ENCODE measurements at regions not wholly inside any gene's neighbourhood (a gene's known extent, or its start where the extent isn't known, plus 50 kb on each side); places are given as distances from the start of the nearest gene placed in this dataset.

DNA sequence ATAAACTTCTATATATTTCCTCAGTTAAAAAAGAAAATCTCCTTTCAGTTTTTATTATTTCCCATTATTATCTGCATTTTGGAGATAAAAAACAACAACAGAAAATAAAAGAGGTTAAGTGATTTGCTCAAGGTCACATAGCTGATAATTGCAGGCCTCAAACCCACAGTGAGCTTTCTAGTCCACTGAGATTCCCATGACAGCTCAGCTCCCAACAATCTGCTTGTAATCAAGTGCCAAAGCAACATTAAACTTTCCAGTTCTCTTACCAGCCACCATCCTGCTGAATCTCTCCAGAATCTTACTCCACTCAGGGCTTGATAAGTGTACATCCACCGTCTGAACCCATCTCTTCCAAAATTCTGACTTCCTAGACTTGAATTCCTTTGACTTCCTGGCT, 318.2 kb upstream of the SEMA6D start:
- no peak overlapping the region for H2AFZ ChIP-seq (ENCODE audit: low read length)
- H3K4me1 ChIP-seq (ENCODE audit: insufficient read depth, low read length, poor library complexity, severe bottlenecking): no peaks in the 10 kb centered on the region
- BruUV-seq (replicated peaks): no TSS peak
- TF ChIP-seq CTCF (conservative IDR thresholded peaks at IDR 0.05; ENCODE audit: low read length) (no peak), EZH2phosphoT487 (IDR thresholded peaks at IDR 0.05; ENCODE audit: borderline replicate concordance, low read depth, low read length) (no peak)
- no peak for DNase-seq (ENCODE audit: low spot score)
- no peaks in the 10 kb centered on the region for H3K9me3 ChIP-seq (ENCODE audit: low read length)
- H3K79me2 ChIP-seq (ENCODE audit: insufficient read depth, low read depth, low read length): no peaks in the 10 kb centered on the region
- CTCF ChIA-PET (ENCODE audit: unreplicated experiment): no interaction called here
- no peak overlapping the region for H3K4me3 ChIP-seq (ENCODE audit: low read depth, low read length, poor library complexity, severe bottlenecking)
- no peaks in the 10 kb centered on the region for H3K36me3 ChIP-seq (ENCODE audit: insufficient read depth, low read length)
- H3K27ac ChIP-seq (ENCODE audit: low read depth, low read length, poor library complexity, severe bottlenecking): no peak overlapping the region
- intact Hi-C loops (cut with micrococcal nuclease; ENCODE audit: unreplicated experiment): no loop called here
- POLR2A ChIA-PET: no interaction called here
- no peak overlapping the region for H3K4me2 ChIP-seq (ENCODE audit: low read length)
- no peaks in the 10 kb centered on the region for H4K20me1 ChIP-seq (ENCODE audit: insufficient read depth, low read length)
- no peaks in the 10 kb centered on the region for H3K9me2 ChIP-seq (ENCODE audit: insufficient read depth, low read length)

DNA sequence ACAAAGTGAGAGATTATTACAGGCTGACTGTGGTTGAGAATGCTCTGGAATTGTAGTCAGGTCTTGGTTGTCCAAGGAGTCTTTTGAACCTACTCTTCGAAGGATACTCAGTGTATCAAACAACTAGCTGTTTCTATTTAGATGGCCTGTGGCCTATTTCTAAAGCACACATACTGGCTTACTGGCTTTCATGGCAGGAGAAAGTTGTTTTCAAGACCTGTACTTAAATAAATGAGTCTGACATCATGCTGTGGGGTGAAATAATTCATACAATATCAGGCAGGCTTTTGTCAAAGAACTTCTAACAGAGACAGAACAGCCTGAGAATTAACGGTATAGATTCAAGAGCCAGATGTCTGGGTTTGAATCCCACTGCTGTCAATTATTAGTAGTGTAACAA, 316.7 kb upstream of the SEMA6D start:
- H3K4me3 ChIP-seq (ENCODE audit: low read depth, low read length, poor library complexity, severe bottlenecking): no peak overlapping the region
- intact Hi-C loops (cut with micrococcal nuclease; ENCODE audit: unreplicated experiment): no loop called here
- ChIA-PET POLR2A (interaction anchor here (0.6 kb wide), 1 partner anchor 36 kb away, joined by 3 read pairs; no protein-coding TSS in a partner anchor), CTCF (ENCODE audit: unreplicated experiment) (no interaction called here)
- no peaks in the 10 kb centered on the region for H3K79me2 ChIP-seq (ENCODE audit: insufficient read depth, low read depth, low read length)
- no peak overlapping the region for H3K27ac ChIP-seq (ENCODE audit: low read depth, low read length, poor library complexity, severe bottlenecking)
- H3K36me3 ChIP-seq (ENCODE audit: insufficient read depth, low read length): no peaks in the 10 kb centered on the region
- no peaks in the 10 kb centered on the region for H4K20me1 ChIP-seq (ENCODE audit: insufficient read depth, low read length)
- TF ChIP-seq EZH2phosphoT487 (IDR thresholded peaks at IDR 0.05; ENCODE audit: borderline replicate concordance, low read depth, low read length) (no peak), CTCF (conservative IDR thresholded peaks at IDR 0.05; ENCODE audit: low read length) (no peak)
- no peak overlapping the region for H3K4me2 ChIP-seq (ENCODE audit: low read length)
- no TSS peak for BruUV-seq (replicated peaks)
- no peak overlapping the region for H2AFZ ChIP-seq (ENCODE audit: low read length)
- H3K9me3 ChIP-seq (ENCODE audit: low read length): no peaks in the 10 kb centered on the region
- no peaks in the 10 kb centered on the region for H3K4me1 ChIP-seq (ENCODE audit: insufficient read depth, low read length, poor library complexity, severe bottlenecking)
- no peaks in the 10 kb centered on the region for H3K9me2 ChIP-seq (ENCODE audit: insufficient read depth, low read length)
- DNase-seq (ENCODE audit: low spot score): no peak

DNA sequence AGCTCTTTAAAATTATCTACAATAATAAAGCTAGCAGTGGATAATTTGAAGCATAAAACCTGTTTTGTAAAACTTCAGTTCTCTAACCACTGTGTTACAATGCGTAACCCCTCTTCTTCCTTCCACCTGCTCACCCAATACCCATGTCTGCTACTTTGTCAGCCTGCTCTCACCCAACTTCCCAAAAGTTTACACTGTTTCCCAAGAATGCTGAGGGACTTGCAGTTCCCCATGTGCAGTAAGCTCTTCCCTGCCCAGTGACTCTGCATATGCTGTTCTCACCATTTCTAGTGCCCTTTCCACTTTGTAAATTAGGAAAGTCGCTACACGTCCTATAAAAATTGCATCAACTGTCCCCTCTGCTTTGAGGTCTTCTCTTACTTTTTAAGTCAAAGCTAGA, 315.9 kb upstream of the SEMA6D start:
- Histone ChIP-seq H4K20me1 (ENCODE audit: insufficient read depth, low read length) (no peaks in the 10 kb centered on the region), H3K9me3 (ENCODE audit: low read length) (no peaks in the 10 kb centered on the region), H3K4me3 (ENCODE audit: low read depth, low read length, poor library complexity, severe bottlenecking) (no peak overlapping the region), H2AFZ (ENCODE audit: low read length) (no peak overlapping the region), H3K27ac (ENCODE audit: low read depth, low read length, poor library complexity, severe bottlenecking) (no peak overlapping the region), H3K79me2 (ENCODE audit: insufficient read depth, low read depth, low read length) (no peaks in the 10 kb centered on the region), H3K4me1 (ENCODE audit: insufficient read depth, low read length, poor library complexity, severe bottlenecking) (no peaks in the 10 kb centered on the region), H3K9me2 (ENCODE audit: insufficient read depth, low read length) (no peaks in the 10 kb centered on the region), H3K36me3 (ENCODE audit: insufficient read depth, low read length) (no peaks in the 10 kb centered on the region), H3K4me2 (ENCODE audit: low read length) (no peak overlapping the region)
- BruUV-seq (replicated peaks): no TSS peak
- POLR2A ChIA-PET: interaction anchor here (0.5 kb wide), 1 partner anchor 77 kb away, joined by 3 read pairs; no protein-coding TSS in a partner anchor
- no peak for DNase-seq (ENCODE audit: low spot score)
- intact Hi-C loops (cut with micrococcal nuclease; ENCODE audit: unreplicated experiment): no loop called here
- CTCF ChIA-PET (ENCODE audit: unreplicated experiment): no interaction called here
- no peak for TF ChIP-seq CTCF (conservative IDR thresholded peaks at IDR 0.05; ENCODE audit: low read length)
- TF ChIP-seq EZH2phosphoT487 (IDR thresholded peaks at IDR 0.05; ENCODE audit: borderline replicate concordance, low read depth, low read length): no peak

Data from OCI-LY7 (cell line).